SJSA1 (cell line): ENCODE measurements at regions not wholly inside any gene's neighbourhood (a gene's known extent, or its start where the extent isn't known, plus 50 kb on each side); places are given as distances from the start of the nearest gene placed in this dataset.
"Not testable (repeated sequence)": the region's sequence is repeated elsewhere in the genome, so short reads cannot be mapped to it uniquely, and the experiment has no call there.

ENCODE experiments used
- DNase-seq, 2 experiments: peaks; one replicate each; pipeline ENCODE4 v3.0.0-alpha.2; 2015 to 2020; ENCODE audit warnings: low spot score in 2 of 2, low read depth in 1 of 2
- H3K27ac ChIP-seq: fragments of 250-450 bp; sonication (Bioruptor Pico); 2 replicates; pipeline ENCODE4 v1.5.1; 2020; ENCODE audit warnings: mild to moderate bottlenecking, moderate library complexity
- H3K27me3 ChIP-seq: fragments of 250-450 bp; sonication (Bioruptor Pico); replicated peaks from 2 replicates; pipeline ENCODE4 v1.5.1; 2020; ENCODE audit warnings: mild to moderate bottlenecking, moderate library complexity
- H3K36me3 ChIP-seq: fragments of 250-450 bp; sonication (Bioruptor Pico); 2 replicates; pipeline ENCODE4 v1.5.1; 2020; ENCODE audit warnings: mild to moderate bottlenecking
- H3K4me1 ChIP-seq: fragments of 250-450 bp; sonication (Bioruptor Pico); replicated peaks from 2 replicates; pipeline ENCODE4 v1.6.1; 2021; ENCODE audit warnings: mild to moderate bottlenecking
- H3K4me3 ChIP-seq: fragments of 250-450 bp; sonication (Bioruptor Pico); 2 replicates; pipeline ENCODE4 v1.5.1; 2020; ENCODE audit warnings: mild to moderate bottlenecking
- H3K9me3 ChIP-seq: fragments of 250-450 bp; sonication (Bioruptor Pico); replicated peaks from 2 replicates; pipeline ENCODE4 v1.5.1; 2020; ENCODE audit warnings: mild to moderate bottlenecking

GRCh38 chr7:67620216-67620933 is 623.7 kb downstream of the TYW1 start:
- no peaks in the 10 kb centered on the region for H3K27me3 ChIP-seq
- no peaks in the 10 kb centered on the region for H3K36me3 ChIP-seq
- H3K9me3 ChIP-seq: no peaks in the 10 kb centered on the region
- no peaks in the 10 kb centered on the region for H3K4me1 ChIP-seq
- DNase-seq: no peak
- no peak overlapping the region for H3K27ac ChIP-seq
- no peak overlapping the region for H3K4me3 ChIP-seq

- Histone ChIP-seq H3K27me3 (no peaks in the 10 kb centered on the region), H3K4me3 (no peak overlapping the region), H3K27ac (no peak overlapping the region), H3K9me3 (no peaks in the 10 kb centered on the region), H3K4me1 (no peaks in the 10 kb centered on the region), H3K36me3 (no peaks in the 10 kb centered on the region)
- DNase-seq: no peak
Measured at GRCh38 chr7:67621704-67622103, 625.1 kb downstream of the TYW1 start.

DNA sequence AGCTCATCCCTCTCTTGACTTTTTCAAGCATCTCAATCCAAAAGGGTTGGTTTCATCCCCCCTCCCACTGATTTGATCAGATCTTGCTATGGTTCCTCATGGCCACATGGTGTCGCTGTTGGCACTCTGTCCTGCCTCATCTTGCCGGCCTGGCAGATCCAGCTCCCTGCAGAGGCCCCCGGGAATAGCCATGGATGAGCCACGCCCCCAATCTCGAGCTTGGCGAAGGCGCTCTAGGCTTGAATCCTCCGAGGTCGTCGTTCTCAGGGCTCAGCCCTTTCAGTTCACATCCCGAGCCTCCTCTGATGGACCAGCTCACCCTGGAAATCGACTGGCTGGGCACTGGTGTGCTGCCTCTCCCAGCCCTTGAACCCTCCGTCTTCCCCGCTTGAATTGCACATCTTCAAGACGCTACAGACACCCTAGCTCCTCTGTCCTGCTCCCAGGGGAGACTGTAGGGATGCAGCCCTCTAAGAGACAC is 628.7 kb downstream of the TYW1 start:
- DNase-seq: peak; percentile 18 to 57
- Histone ChIP-seq H3K36me3 (no peaks in the 10 kb centered on the region), H3K4me3 (no peak overlapping the region), H3K9me3 (no peaks in the 10 kb centered on the region), H3K27ac (no peak overlapping the region), H3K27me3 (no peaks in the 10 kb centered on the region), H3K4me1 (no peaks in the 10 kb centered on the region)

DNA sequence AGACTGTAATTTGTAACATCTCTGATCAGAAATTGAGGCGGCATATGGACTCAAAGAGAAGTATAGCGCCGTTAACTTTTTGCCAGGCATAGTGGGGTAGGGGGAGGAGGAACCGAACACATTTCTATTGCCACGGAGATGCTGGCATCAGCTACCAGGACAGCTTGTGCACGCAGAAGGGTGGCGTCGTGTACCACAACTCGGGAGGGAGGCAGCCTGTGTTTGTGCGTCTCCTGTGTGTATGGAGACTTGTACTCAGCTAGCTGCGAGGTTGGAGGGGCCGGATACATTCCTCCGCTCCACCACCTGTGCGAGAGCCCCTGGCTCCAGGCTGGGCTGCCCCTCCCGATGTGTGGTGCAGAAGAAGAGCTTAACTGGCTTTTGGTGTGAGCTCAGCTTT is 634.8 kb downstream of the TYW1 start:
- no peaks in the 10 kb centered on the region for H3K4me1 ChIP-seq
- H3K27me3 ChIP-seq: no peaks in the 10 kb centered on the region
- no peak for DNase-seq
- H3K9me3 ChIP-seq: no peaks in the 10 kb centered on the region; the same call in 1 of the 2 replicates
- H3K4me3 ChIP-seq: no peak overlapping the region
- H3K27ac ChIP-seq: no peak overlapping the region
- no peaks in the 10 kb centered on the region for H3K36me3 ChIP-seq

DNA sequence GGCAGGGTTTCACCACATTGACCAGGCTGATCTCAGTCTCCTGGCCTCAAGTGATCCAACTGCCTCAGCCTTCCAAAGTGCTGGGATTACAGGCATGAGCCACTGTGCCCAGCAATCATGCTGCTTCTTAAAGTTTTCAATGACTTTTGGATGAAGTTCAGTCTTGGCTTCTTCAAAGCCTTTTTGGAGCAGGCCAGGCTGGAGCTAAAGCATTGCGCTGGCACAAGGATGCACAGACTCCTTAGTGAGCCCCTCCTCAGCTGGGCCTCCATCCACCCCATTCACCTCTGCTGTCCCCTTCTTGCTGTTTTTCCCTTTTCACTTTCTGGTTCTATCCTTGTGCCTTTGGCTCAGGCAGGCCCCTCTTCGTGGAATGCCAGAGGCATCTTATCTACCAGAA is 638.6 kb downstream of the TYW1 start:
- no peaks in the 10 kb centered on the region for H3K36me3 ChIP-seq
- H3K4me1 ChIP-seq: no peaks in the 10 kb centered on the region
- no peak overlapping the region for H3K4me3 ChIP-seq
- no peak overlapping the region for H3K27ac ChIP-seq
- no peaks in the 10 kb centered on the region; the same call in 1 of the 2 replicates for H3K9me3 ChIP-seq
- H3K27me3 ChIP-seq: no peaks in the 10 kb centered on the region
- DNase-seq: no peak

- no peak for DNase-seq
- no peaks in the 10 kb centered on the region for H3K27me3 ChIP-seq
- no peaks in the 10 kb centered on the region for H3K4me1 ChIP-seq
- no peaks in the 10 kb centered on the region; the same call in 1 of the 2 replicates for H3K9me3 ChIP-seq
- no peaks in the 10 kb centered on the region for H3K36me3 ChIP-seq
- no peak overlapping the region for H3K4me3 ChIP-seq
- H3K27ac ChIP-seq: no peak overlapping the region
Measured at GRCh38 chr7:67636348-67637022, 639.9 kb downstream of the TYW1 start.

GRCh38 chr7:67637023-67637358 is 640.4 kb downstream of the TYW1 start:
- no peaks in the 10 kb centered on the region for H3K27me3 ChIP-seq
- DNase-seq: no peak
- no peaks in the 10 kb centered on the region for H3K4me1 ChIP-seq
- no peak overlapping the region for H3K4me3 ChIP-seq
- H3K9me3 ChIP-seq: no peaks in the 10 kb centered on the region; the same call in 1 of the 2 replicates
- no peaks in the 10 kb centered on the region for H3K36me3 ChIP-seq
- no peak overlapping the region for H3K27ac ChIP-seq

- not testable (repeated sequence) for H3K27me3 ChIP-seq, DNase-seq, H3K4me3 ChIP-seq, H3K9me3 ChIP-seq, H3K4me1 ChIP-seq, H3K27ac ChIP-seq, H3K36me3 ChIP-seq
Measured at GRCh38 chr7:67642542-67642941, 645.9 kb downstream of the TYW1 start.

DNA sequence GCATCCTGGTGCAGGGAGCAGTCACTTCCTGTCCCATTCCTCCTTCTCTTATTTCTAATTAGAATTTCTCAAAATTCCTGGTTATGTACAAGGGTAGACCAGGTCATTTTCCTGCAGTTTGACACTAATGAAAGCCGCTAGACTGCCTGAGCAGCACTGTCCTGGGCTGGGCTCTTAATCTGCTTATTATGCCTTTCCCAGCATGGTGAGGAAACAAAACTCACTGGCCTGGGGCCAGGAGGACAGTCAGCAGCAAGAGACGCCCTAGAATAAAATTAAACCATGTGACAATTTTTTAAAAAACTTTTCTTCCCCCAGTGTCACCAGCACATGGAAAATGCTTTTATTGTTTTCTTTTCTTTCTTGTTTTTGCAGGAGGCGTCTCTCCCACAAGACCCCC is 647.5 kb downstream of the TYW1 start:
- Histone ChIP-seq H3K36me3 (no peaks in the 10 kb centered on the region), H3K4me3 (no peak overlapping the region), H3K9me3 (no peaks in the 10 kb centered on the region; the same call in 1 of the 2 replicates), H3K27me3 (no peaks in the 10 kb centered on the region), H3K27ac (no peak overlapping the region), H3K4me1 (no peaks in the 10 kb centered on the region)
- no peak for DNase-seq

GRCh38 chr7:67652937-67653336 is 656.3 kb downstream of the TYW1 start:
- H3K9me3 ChIP-seq: no peaks in the 10 kb centered on the region
- no peaks in the 10 kb centered on the region for H3K27me3 ChIP-seq
- no peaks in the 10 kb centered on the region for H3K36me3 ChIP-seq
- H3K27ac ChIP-seq: no peak overlapping the region
- H3K4me1 ChIP-seq: no peaks in the 10 kb centered on the region
- DNase-seq: no peak
- no peak overlapping the region for H3K4me3 ChIP-seq

DNA sequence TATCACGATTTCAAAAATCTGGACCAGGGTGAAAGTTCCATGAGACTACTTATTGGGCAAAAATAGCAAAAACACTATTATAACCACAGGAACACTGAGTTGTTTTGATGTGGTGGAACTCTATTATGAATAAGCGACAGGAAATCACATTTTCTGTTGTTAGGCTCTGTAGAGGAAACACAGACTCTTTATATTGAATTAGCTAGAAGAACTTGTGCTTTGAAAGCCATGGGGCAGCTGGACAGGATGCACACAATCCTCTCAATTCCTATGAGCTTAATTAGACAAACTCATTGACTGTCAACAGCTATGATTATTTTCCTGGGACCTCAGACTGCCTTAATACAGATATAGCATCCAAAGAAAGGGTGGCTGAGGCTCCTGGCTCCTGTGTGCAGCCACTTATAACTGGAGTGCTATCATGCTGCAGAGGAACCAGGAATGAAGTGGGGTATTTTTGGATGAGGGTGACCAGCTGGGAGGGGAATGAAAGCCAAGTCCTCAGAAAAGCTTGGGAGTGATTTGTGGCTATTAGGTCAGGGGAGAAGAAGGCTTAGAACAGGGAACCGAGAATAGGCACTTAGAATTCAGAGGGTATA is 657.3 kb downstream of the TYW1 start:
- H3K4me1 ChIP-seq: no peaks in the 10 kb centered on the region
- DNase-seq: no peak
- H3K27me3 ChIP-seq: no peaks in the 10 kb centered on the region
- no peak overlapping the region for H3K4me3 ChIP-seq
- no peaks in the 10 kb centered on the region for H3K36me3 ChIP-seq
- no peaks in the 10 kb centered on the region for H3K9me3 ChIP-seq
- H3K27ac ChIP-seq: no peak overlapping the region

- no peak for DNase-seq
- H3K4me3 ChIP-seq: no peak overlapping the region
- no peaks in the 10 kb centered on the region for H3K9me3 ChIP-seq
- no peaks in the 10 kb centered on the region for H3K4me1 ChIP-seq
- H3K27me3 ChIP-seq: no peaks in the 10 kb centered on the region
- no peaks in the 10 kb centered on the region for H3K36me3 ChIP-seq
- H3K27ac ChIP-seq: no peak overlapping the region
Measured at GRCh38 chr7:67654642-67655041, 658.0 kb downstream of the TYW1 start.

- no peaks in the 10 kb centered on the region for H3K27me3 ChIP-seq
- no peaks in the 10 kb centered on the region for H3K9me3 ChIP-seq
- no peaks in the 10 kb centered on the region for H3K4me1 ChIP-seq
- no peak overlapping the region for H3K4me3 ChIP-seq
- no peaks in the 10 kb centered on the region for H3K36me3 ChIP-seq
- H3K27ac ChIP-seq: no peak overlapping the region
- DNase-seq: no peak
Measured at GRCh38 chr7:67655168-67655567, 658.5 kb downstream of the TYW1 start.

DNA sequence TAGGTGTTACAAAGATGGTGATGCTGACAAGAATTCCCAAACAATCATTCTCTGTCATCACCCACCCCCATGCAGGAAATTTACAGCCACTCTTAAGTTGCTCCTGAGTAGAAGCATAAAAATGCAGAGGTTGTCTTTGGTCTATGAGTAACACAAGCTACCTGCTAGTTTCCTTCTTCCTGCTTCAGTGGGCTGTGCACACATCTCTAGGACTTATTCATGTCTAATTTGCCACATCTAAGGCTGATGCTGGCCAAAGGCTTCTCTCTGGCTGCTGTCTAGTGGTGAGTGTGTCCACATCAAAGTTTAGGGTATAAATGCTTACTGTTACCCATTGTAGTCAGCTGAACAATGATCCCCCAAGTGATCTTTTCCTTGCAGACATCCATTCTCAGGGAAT is 662.5 kb downstream of the TYW1 start:
- Histone ChIP-seq H3K9me3 (no peaks in the 10 kb centered on the region), H3K36me3 (no peaks in the 10 kb centered on the region), H3K4me1 (no peaks in the 10 kb centered on the region), H3K27ac (no peak overlapping the region), H3K4me3 (no peak overlapping the region), H3K27me3 (no peaks in the 10 kb centered on the region)
- no peak for DNase-seq
